RWPE1 (cell line): ENCODE measurements at regions not wholly inside any gene's neighbourhood (a gene's known extent, or its start where the extent isn't known, plus 50 kb on each side); places are given as distances from the start of the nearest gene placed in this dataset.

ENCODE experiments used
- CTCF ChIA-PET: fragments of 350-600 bp; sonication (Branson Sonifier 250); formaldehyde crosslinking; extraction: SDS; loops from one replicate; lab custom pipeline; 2021; lab: Yijun Ruan, JAX
- POLR2A ChIA-PET: fragments of 400-600 bp; formaldehyde crosslinking; extraction: SDS; loops from one replicate; lab custom pipeline; 2020; ENCODE audit warnings: antibody characterized with exemption; ENCODE audit not compliant: low non-redundant PET; lab: Yijun Ruan, JAX
- DNase-seq: peaks from one replicate; pipeline ENCODE4 v3.0.0; 2012; ENCODE audit warnings: low spot score
- H3K27ac ChIP-seq: fragments of 450-650 bp; 2 replicates; pipeline ENCODE4 v1.5.1; 2017
- CTCF ChIP-seq: fragments of 450-650 bp; conservative IDR thresholded peaks from 2 replicates; pipeline ENCODE4 v1.5.1; 2017; ENCODE audit warnings: low read depth, mild to moderate bottlenecking

GRCh38 chr13:77480066-77480465, 55.4 kb upstream of the SCEL start:
- no peak overlapping the region for H3K27ac ChIP-seq
- POLR2A ChIA-PET = no interaction called here

GRCh38 chr13:77479326-77479725, 56.2 kb upstream of the SCEL start:
- no peak for TF ChIP-seq CTCF
- POLR2A ChIA-PET = no interaction called here
- CTCF ChIA-PET = interaction anchor here (0.6 to 2.5 kb wide), 6 partner anchors 13 to 834 kb away, joined by 3 to 13 read pairs (median 4); no protein-coding TSS in a partner anchor
- DNase-seq = no peak
- no peak overlapping the region for H3K27ac ChIP-seq

More at GRCh38 chr13:77480066-77480465, 55.4 kb upstream of the SCEL start:
- no peak for TF ChIP-seq CTCF
- CTCF ChIA-PET = interaction anchor here (0.6 kb wide), 1 partner anchor 87 kb away, joined by 4 read pairs; no protein-coding TSS in a partner anchor
- no peak for DNase-seq

GRCh38 chr13:77477299-77477848, 58.1 kb upstream of the SCEL start:
- POLR2A ChIA-PET = no interaction called here
- no peak for TF ChIP-seq CTCF
- CTCF ChIA-PET = interaction anchor here (0.6 to 2.5 kb wide), 10 partner anchors 12 to 1709 kb away, joined by 3 to 13 read pairs (median 4); partner anchors contain the start of gene MYCBP2
- DNase-seq = no peak
- no peak overlapping the region for H3K27ac ChIP-seq

GRCh38 chr13:77476456-77476855, 59.0 kb upstream of the SCEL start:
- no peak overlapping the region for H3K27ac ChIP-seq
- ChIA-PET CTCF (interaction anchor here (0.6 to 0.7 kb wide), 2 partner anchors 126 to 470 kb away, joined by 3 to 8 read pairs; no protein-coding TSS in a partner anchor), POLR2A (no interaction called here)
- TF ChIP-seq CTCF = no peak
- no peak for DNase-seq

GRCh38 chr13:77475345-77476084, 60.0 kb upstream of the SCEL start:
- no peak overlapping the region for H3K27ac ChIP-seq
- no peak for DNase-seq
- no peak for TF ChIP-seq CTCF
- ChIA-PET POLR2A (no interaction called here), CTCF (interaction anchor here (0.7 kb wide), 1 partner anchor 469 kb away, joined by 3 read pairs; no protein-coding TSS in a partner anchor)

- no peak for DNase-seq
- ChIA-PET POLR2A (no interaction called here), CTCF (no interaction called here)
- H3K27ac ChIP-seq = no peak overlapping the region
- TF ChIP-seq CTCF = no peak
Observed at GRCh38 chr13:77470986-77471385, 64.5 kb upstream of the SCEL start.
